Renal cortical epithelial cell (primary cell): ENCODE measurements at regions not wholly inside any gene's neighbourhood (a gene's known extent, or its start where the extent isn't known, plus 50 kb on each side); places are given as distances from the start of the nearest gene placed in this dataset.
"Not testable (repeated sequence)": the region's sequence is repeated elsewhere in the genome, so short reads cannot be mapped to it uniquely, and the experiment has no call there.

Experiments
- DNase-seq: peaks from one replicate; pipeline ENCODE4 v3.0.0-alpha.2; 2011; ENCODE audit warnings: low read depth

DNA sequence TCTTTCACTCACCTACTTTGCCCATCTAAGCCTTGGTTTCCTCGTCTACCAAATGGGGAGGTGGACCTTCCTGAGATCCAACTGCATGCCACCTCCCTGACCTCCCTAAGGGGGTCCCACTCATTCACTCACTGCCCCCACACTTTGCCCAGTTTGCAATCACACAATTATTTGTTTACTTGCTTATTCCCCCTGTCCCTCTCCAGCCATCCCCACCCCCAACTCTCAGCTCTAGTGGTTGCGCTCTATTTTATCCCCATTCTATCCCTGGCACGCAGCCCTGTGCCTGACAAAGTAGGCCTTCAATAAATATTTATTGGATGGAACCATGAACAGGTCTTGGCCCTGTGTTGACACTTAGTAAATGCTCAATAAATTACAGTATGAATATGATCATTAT lies 130.8 kb upstream of the LARP1 start:
- no peak for DNase-seq

- DNase-seq: no peak
Measured at GRCh38 chr5:154620411-154620810, 134.8 kb upstream of the LARP1 start.

DNA sequence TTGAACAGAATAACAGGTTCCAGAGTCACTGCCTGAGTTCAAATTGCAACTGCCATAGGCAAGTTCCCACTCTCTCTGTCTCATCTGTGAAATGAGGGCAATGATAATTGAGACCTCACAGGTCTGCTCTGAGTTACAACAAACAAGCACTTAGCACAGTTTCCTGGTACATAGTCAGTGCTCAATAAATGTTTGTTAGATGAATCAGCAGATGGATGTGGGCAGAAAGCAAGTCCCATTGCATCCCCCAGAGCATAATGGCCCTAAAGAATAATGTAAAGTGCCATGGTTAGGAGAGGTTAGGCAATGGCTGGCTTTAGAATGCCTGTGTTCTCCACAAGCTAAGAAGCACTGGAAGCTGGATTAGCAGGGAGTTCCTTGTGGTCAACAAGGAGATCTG lies 136.5 kb upstream of the LARP1 start:
- DNase-seq: peak; percentile 36

DNA sequence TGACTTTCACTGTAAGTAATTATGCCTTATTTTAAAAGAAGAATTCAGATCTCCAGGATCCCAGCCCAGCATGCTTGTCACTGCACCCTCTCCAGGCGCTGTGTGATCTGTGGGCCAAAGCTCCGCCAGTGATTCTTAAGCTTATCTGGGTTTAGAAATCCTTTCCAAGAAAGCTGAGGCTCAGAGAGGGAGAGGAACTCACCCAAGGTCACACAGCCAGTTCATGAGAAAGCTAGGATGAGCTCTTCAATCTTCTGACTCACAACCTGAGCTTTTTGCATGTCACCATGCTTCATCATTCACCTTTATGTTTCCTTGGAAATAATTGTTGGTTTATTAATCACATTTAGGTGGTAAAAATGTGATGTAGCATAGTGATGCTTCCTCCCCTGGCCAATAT lies 136.6 kb upstream of the HAND1 start:
- DNase-seq: no peak

GRCh38 chr5:154614125-154614524 lies 136.1 kb upstream of the HAND1 start:
- no peak for DNase-seq

DNA sequence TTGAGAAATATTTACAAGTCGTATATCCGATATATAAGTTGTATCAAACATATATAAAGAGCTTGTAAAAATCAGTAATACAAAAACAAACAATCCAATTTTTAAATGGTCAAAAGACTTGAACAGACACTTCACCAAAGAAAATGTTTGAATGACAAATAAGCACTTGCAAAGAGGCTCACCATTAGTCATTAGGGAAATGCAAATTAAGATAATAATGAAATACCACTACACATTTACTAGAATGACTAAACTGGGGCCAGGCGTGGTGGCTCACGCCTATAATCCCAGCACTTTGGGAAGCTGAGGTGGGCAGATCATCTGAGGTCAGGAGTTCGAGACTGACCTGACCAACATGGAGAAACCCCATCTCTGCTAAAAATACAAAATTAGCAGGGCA lies 134.6 kb upstream of the HAND1 start:
- DNase-seq: peak; percentile 23

- DNase-seq: no peak
Measured at GRCh38 chr5:154611341-154611767, 133.3 kb upstream of the HAND1 start.

DNA sequence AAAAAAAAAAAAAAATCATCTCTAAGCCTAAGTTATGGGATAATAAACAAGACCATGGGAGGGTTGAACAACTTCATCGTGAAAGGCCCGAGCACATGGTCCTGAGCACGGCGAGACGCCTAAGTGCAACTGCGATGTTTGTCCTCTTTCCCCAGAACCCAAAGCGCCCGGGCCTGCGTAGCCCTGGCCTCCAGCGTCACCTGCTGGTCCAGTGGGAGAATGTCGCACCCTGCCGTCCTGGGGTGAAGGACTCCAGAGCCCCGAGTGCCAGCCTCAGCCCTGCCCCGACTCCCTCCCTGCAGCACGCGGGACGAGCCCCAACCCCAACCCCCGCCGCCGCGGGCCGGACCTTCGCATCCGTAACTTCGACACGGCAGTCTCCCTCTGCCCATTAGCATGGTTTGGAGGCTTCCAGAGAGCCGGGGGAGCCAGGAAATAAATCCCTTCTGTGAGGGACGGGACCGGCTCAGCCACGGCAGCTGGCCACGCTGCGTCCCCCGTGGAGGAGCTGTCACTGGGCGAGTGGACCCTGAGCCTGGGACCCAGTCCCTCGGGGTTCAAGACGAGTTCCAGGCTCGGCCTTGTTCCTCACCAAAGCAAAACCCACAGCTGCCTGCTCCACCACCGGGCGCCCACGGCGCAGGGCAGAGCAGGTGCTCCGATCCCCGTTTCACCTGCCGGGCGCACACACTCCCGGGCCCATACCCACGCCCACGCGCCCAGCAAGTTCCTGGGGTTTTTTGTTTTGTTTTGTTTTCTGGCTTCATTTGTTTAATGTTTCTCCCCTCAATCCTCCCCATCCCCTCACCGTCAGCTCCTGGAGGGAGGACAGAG lies 132.5 kb upstream of the HAND1 start:
- peak; percentile 31 for DNase-seq

DNA sequence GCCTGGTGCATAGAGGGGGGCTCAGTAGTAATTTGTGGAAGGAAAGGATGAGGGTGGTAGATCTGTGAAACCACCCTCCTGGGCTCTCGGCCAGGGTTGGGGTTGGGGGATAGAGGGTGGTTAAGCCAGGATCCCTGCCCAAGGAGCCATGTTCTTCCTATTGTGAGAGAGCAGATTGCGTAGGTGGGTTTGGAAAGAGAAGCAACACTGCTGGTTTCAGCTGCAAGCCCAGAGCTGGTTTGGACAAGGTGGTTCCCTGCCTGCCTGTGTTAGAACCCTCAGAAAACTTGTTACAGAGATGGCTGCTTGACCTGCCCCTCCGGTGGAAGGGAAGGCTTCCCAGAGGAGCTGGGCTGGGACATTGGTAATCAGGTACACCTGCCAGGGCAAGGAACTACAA lies 131.2 kb upstream of the HAND1 start:
- DNase-seq: no peak

- DNase-seq: no peak
Measured at GRCh38 chr5:154608531-154609011, 130.5 kb upstream of the HAND1 start.

DNA sequence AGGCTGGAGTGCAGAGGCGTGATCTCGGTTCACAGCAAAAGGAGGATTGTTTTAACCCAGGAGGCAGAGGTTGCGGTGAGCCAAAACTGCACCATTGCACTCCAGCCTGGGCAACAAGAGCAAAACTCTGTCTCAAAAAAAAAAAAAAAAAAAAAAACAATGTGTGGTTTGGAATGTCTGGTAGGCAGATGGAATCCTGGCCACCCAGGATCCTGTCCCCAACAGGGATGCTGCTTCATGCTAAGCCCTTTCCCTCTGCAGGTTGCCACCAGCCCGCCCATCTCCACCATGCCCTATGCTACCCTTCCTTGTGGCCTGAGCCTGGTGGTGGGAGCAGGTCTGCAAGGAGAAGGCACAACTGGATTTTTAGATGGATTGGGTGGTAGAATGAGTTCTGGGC lies 129.7 kb upstream of the HAND1 start:
- DNase-seq: no peak

- no peak for DNase-seq
Measured at GRCh38 chr5:154606246-154606645, 128.2 kb upstream of the HAND1 start.

GRCh38 chr5:154603953-154604679 lies 126.1 kb upstream of the HAND1 start:
- peak; percentile 32 for DNase-seq

DNA sequence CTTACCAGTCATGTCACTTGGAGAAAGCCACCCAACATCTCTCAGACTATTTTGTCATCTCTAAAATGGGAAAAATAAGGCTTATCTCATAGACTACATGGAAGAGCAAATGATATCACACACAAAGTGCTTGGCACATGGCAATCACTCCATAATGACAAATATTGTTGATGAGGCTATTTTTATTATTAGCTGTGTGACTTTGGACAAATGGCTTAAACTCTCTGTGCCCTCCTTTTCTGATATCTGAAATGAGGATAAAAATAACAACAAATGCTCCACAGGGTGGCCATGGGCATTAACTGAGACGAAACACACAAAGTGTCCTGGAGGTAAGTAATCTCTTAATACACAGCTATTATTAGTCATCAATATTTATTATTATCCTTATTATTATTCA lies 125.5 kb upstream of the HAND1 start:
- no peak for DNase-seq

DNA sequence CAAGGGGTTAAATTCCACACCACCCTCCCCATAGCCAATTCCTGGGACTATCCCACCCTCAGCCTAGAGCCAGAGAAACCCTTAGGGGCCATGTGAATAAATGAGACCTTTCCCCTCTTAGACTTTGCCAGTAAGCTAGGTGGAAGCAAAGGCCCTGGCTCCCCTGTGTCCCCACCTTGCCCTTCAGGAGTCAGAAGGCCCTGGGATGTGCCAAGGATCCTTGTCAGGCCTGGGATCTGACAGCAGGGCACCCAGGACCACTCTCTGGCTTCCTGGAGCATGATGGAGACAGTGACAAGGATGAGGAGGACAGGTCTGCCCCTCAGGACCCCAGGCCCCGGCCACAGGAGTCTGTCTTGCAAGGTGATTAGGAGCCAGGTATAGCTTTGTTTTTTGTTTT lies 125.0 kb upstream of the HAND1 start:
- no peak for DNase-seq

DNA sequence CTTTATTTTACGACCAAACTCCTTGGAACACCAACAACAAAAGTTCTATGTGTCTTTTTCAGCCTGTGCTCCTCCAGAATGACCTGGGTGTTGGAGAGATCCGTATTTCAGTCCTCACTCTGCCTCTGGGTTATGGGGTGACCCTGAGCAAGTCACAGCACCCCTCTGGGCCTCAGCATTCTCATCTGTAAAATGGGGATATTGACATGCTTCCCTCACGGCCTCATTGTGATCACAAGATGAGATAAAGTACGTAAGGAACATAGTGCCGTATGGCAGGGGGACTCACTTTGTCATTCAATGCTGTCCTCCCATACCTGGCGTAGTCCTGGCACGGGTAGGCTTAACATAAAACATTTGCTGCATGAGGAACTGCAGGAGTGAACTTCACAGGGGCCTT lies 123.0 kb upstream of the HAND1 start:
- DNase-seq: no peak

GRCh38 chr5:154598021-154598420 lies 120.0 kb upstream of the HAND1 start:
- no peak for DNase-seq

- not testable (repeated sequence) for DNase-seq
Measured at GRCh38 chr5:154596844-154597243, 118.8 kb upstream of the HAND1 start.

GRCh38 chr5:154595662-154596061 lies 117.6 kb upstream of the HAND1 start:
- DNase-seq: no peak

DNA sequence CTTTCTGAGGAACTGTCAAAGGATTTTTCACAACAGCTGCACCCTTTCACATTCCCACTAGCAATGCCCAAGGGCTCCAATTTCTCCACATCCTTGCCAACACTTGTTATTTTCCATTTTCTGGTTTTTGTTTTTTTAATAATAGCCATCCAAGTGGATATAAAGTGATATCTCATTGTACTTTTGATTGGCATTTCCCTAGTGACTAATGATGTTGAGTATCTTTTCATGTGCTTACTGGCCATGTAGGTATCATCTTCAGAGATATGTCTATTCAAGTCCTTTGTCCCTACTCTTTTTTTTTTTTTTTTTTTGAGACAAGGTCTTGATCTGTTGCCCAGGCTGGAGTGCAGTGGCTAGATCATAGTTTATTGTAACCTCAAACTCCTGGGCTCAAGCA lies 115.8 kb upstream of the HAND1 start:
- DNase-seq: no peak

DNA sequence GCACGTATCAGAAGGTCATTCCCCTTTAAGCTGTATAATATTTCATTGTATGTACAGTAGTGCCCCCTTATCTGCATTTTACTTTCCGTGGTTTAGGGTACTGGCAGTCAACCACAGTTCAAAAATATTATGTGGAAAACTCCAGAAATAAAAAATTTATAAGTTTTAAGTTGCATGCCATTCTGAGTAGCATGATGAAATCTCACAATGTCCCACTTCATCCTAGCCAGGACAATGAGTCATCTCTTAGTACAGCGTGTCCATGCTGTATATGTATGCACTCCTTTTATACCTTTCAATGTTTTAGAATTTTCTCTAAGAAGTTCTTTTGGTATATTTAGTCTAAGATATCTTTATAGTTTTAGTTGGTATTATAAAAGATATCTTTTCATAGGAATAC lies 115.0 kb upstream of the HAND1 start:
- no peak for DNase-seq

- no peak for DNase-seq
Measured at GRCh38 chr5:154590093-154590724, 112.2 kb upstream of the HAND1 start.

DNA sequence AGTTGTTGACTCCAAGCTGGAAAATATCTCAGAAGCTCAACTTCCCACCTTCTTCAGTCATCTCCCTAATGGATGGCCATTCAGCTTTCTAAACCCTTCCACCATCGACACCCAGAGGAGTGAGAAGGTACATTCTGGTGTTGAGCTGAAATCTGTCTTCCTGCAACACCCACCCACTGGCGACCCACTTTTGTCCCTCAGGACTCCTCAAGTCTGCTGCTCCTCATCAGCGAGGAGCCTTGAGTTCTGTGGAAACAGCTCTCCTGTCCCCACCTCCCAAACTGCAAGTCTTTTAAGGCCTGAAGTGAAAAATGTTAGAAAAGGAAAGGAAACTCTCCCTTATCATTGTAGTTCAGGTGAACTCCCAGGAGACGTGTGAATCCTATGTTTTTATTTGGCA lies 111.5 kb upstream of the HAND1 start:
- DNase-seq: no peak
